Testis (tissue), 2 donors: ENCODE measurements at regions not wholly inside any gene's neighbourhood (a gene's known extent, or its start where the extent isn't known, plus 50 kb on each side); places are given as distances from the start of the nearest gene placed in this dataset.

Experiments used
- DNase-seq: peaks from one replicate; pipeline ENCODE4 v3.0.0-alpha.2; 2019
- H3K27ac ChIP-seq, 2 donors: fragments of 200-600 bp; sonication (generic); one replicate each; pipeline ENCODE4 v1.5.1; 2019
- H3K27me3 ChIP-seq: fragments of 200-600 bp; sonication (generic); one replicate; pipeline ENCODE4 v1.5.1; 2019
- H3K36me3 ChIP-seq: fragments of 200-600 bp; sonication (generic); one replicate; pipeline ENCODE4 v1.5.1; 2017; ENCODE audit warnings: low read depth; ENCODE audit errors: missing control alignments
- H3K4me1 ChIP-seq: fragments of 200-600 bp; sonication (generic); one replicate; pipeline ENCODE4 v1.5.1; 2019
- H3K4me3 ChIP-seq, 2 donors: fragments of 200-600 bp; sonication (generic); one replicate each; pipeline ENCODE4 v1.5.1; 2017 to 2019
- H3K9me3 ChIP-seq: fragments of 200-600 bp; sonication (generic); one replicate; pipeline ENCODE4 v1.5.1; 2017
- CTCF ChIP-seq, 3 experiments: fragments of 450-650 bp in 2 of 3; fragments of 200-600 bp in 1 of 3; sonication (generic) in 1 of 3; IDR thresholded peaks; one replicate each; pipeline ENCODE4 v1.5.1; 2016 to 2019; ENCODE audit warnings: antibody characterized with exemption in 3 of 3, mild to moderate bottlenecking in 2 of 3, moderate library complexity in 1 of 3
- POLR2A ChIP-seq: fragments of 450-650 bp; IDR thresholded peaks from one replicate; pipeline ENCODE4 v1.6.1; 2017; ENCODE audit warnings: antibody characterized with exemption, mild to moderate bottlenecking, moderate library complexity
- WGBS, 2 donors: methylation state at CpG; one replicate each; pipeline ENCODE4 v1.1.5; 2018; 5-methylcytosine and 5-hydroxymethylcytosine counted together
- intact Hi-C: fragments of 100-400 bp; cut with DNase I; formaldehyde crosslinking; loops from one replicate; pipeline ENCODE4 v1.15.1; 2023; ENCODE audit warnings: low total_unique reads

GRCh38 chr15:94924971-94925598 is 693.7 kb downstream of the MCTP2 start:
- Histone ChIP-seq H3K9me3 (no peaks in the 10 kb centered on the region), H3K4me1 (no peaks in the 10 kb centered on the region), H3K27me3 (no peaks in the 10 kb centered on the region), H3K36me3 (no peaks in the 10 kb centered on the region), H3K4me3 (no peak overlapping the region), H3K27ac (no peak overlapping the region)
- DNase-seq = no peak
- TF ChIP-seq CTCF (IDR thresholded peaks at IDR 0.05) = no peak
- no peak for TF ChIP-seq POLR2A
- 76 to 82% methylated on average over 9 of the region's 9 CpGs for WGBS, 2 donors
- intact Hi-C loops = no loop called here

GRCh38 chr15:94925680-94926079 is 694.3 kb downstream of the MCTP2 start:
- Histone ChIP-seq H3K27ac (no peak overlapping the region), H3K4me1 (no peaks in the 10 kb centered on the region), H3K36me3 (no peaks in the 10 kb centered on the region), H3K4me3 (no peak overlapping the region), H3K27me3 (no peaks in the 10 kb centered on the region), H3K9me3 (no peaks in the 10 kb centered on the region)
- TF ChIP-seq POLR2A = no peak
- TF ChIP-seq CTCF (IDR thresholded peaks at IDR 0.05) = no peak
- DNase-seq = no peak
- intact Hi-C loops = no loop called here
- WGBS, 2 donors = 92 to 93% methylated on average over 3 of the region's 3 CpGs

- intact Hi-C loops = no loop called here
- Histone ChIP-seq H3K4me1 (no peaks in the 10 kb centered on the region), H3K27ac (no peak overlapping the region), H3K4me3 (no peak overlapping the region), H3K27me3 (no peaks in the 10 kb centered on the region), H3K9me3 (no peaks in the 10 kb centered on the region), H3K36me3 (no peaks in the 10 kb centered on the region)
- TF ChIP-seq CTCF (IDR thresholded peaks at IDR 0.05) (no peak), POLR2A (no peak)
- 86 to 95% methylated on average over 3 of the region's 3 CpGs for WGBS, 2 donors
- DNase-seq = no peak
These were observed 695.6 kb downstream of the MCTP2 start for GRCh38 chr15:94927003-94927402.

- no peaks in the 10 kb centered on the region for H3K27me3 ChIP-seq
- intact Hi-C loops = no loop called here
- no peak for TF ChIP-seq CTCF (IDR thresholded peaks at IDR 0.05)
- H3K4me3 ChIP-seq = no peak overlapping the region
- DNase-seq = no peak
- H3K4me1 ChIP-seq = no peaks in the 10 kb centered on the region
- H3K27ac ChIP-seq = no peak overlapping the region
- H3K36me3 ChIP-seq = no peaks in the 10 kb centered on the region
- 60 to 65% methylated on average over 3 of the region's 3 CpGs for WGBS, 2 donors
- no peaks in the 10 kb centered on the region for H3K9me3 ChIP-seq
These were observed 697.9 kb downstream of the MCTP2 start for GRCh38 chr15:94929282-94929681.

GRCh38 chr15:94930441-94930840 is 699.1 kb downstream of the MCTP2 start:
- H3K4me1 ChIP-seq = no peaks in the 10 kb centered on the region
- H3K9me3 ChIP-seq = no peaks in the 10 kb centered on the region
- 69 to 77% methylated on average over 4 of the region's 4 CpGs for WGBS, 2 donors
- intact Hi-C loops = no loop called here
- H3K4me3 ChIP-seq = no peak overlapping the region
- H3K27me3 ChIP-seq = no peaks in the 10 kb centered on the region
- no peaks in the 10 kb centered on the region for H3K36me3 ChIP-seq
- no peak overlapping the region for H3K27ac ChIP-seq
- DNase-seq = no peak
- TF ChIP-seq POLR2A = no peak
- TF ChIP-seq CTCF (IDR thresholded peaks at IDR 0.05) = no peak
